Posterior vena cava (tissue), 2 donors: ENCODE measurements at regions not wholly inside any gene's neighbourhood (a gene's known extent, or its start where the extent isn't known, plus 50 kb on each side); places are given as distances from the start of the nearest gene placed in this dataset.
"Not testable (repeated sequence)": the region's sequence is repeated elsewhere in the genome, so short reads cannot be mapped to it uniquely, and the experiment has no call there.

Source experiments
- DNase-seq: peaks from one replicate; pipeline ENCODE4 v3.0.0-alpha.2; 2020; ENCODE audit warnings: low spot score
- intact Hi-C, 2 donors: fragments of 100-400 bp; cut with DNase I; formaldehyde crosslinking; loops; one replicate each; pipeline versions ENCODE4 v1.14.1 to v1.14.2; 2022 to 2023
- donor health status: DM: yes; HTN: yes; CAD: no.
- donor health status: DM: yes; HTN: yes; CAD: no.

DNA sequence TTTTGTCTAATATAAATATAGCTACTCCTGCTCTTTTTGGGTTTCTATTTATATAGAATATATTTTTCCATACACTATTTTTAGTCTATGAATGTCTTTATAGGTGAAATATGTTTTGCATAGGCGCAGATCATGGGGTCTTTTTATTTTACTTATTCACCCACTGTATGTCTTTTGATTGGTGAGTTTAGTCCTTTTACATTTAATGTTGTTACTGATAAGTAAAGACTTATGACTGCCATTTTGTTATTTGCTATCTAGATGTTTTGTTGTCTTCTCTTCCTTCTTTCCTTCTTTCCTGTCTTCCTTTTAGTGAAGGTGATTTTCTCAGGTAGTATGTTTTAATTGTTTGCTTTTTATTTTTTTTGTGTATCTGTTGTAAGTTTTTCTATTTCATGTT lies 276.8 kb upstream of the CNTNAP2 start:
- intact Hi-C loops = no loop called here
- DNase-seq = no peak

DNA sequence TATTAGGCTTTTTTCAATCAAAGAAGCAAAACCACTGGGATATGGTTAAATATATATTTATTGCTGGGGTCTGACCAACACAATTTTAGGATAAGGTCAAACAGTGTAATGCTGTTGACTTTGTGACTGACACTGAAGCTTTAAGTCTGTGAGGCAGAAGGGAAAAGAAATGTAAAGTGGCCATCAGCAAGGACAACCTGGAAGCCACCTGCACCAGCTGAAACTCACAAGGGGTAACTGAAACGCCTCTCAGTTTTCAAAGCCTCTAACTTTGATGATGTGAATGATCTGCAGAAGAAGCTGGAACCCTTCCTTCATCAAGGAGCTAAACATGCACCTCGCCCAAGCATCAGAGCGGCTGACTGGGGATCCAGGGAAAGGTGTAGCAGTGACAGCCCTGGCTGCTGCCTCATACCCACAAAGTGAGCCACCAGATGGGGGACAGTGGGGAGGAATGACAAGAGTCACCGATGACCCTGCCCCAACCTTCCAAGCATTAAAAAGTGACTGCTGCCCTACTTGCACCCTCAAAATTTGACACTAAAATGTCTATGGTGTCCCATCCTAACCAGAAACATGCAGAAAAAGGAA lies 284.9 kb upstream of the CNTNAP2 start:
- intact Hi-C loops = no loop called here
- no peak for DNase-seq

DNA sequence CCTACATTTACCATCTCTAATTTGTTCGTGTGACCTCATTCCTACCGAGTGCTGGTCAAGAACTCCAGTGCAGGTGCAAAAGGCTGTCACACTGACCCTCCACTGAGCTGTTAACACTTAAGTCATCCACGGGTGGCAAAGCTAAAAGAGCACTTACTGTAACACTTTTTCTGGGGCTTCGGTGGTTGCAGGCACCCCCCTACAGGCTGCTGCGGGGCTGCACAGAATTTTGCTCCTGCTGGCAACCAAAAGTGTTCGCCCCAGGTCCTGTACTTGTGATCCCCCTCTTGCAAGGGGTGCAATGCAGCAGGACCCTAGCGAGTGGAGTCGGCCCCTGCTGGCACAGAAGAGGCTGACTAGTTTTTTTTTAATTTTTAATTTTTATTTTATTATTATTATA lies 298.9 kb upstream of the CNTNAP2 start:
- no peak for DNase-seq
- intact Hi-C loops = no loop called here

DNA sequence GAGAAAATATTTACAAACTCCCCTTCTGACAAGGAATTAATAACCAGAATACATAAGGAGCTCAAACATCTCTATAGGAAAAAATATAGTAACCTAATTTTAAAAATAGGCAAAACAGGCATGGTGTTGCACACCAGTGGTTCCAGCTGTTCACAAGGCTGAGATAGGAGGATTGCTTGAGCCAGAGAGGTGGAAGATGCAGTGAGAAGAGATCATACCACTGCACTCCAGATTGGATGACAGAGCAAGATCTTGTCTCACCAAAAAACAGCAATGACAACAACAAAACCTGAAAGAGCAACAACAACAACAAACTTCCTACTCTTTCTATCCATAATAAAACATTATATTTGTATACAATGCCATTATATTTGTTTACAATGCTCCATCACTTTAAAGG lies 304.4 kb upstream of the CNTNAP2 start:
- DNase-seq = no peak
- intact Hi-C loops = loop anchor here in 1 of 2 donors (5.0 kb wide), 1 partner anchor 1725 kb away; the partner anchor contains the start of gene OR2A12

- intact Hi-C loops, DNase-seq: not testable (repeated sequence)
Observed at GRCh38 chr7:145805496-145805895, 311.1 kb upstream of the CNTNAP2 start.

GRCh38 chr7:145797507-145797906 lies 319.1 kb upstream of the CNTNAP2 start:
- intact Hi-C loops = no loop called here
- no peak for DNase-seq

DNA sequence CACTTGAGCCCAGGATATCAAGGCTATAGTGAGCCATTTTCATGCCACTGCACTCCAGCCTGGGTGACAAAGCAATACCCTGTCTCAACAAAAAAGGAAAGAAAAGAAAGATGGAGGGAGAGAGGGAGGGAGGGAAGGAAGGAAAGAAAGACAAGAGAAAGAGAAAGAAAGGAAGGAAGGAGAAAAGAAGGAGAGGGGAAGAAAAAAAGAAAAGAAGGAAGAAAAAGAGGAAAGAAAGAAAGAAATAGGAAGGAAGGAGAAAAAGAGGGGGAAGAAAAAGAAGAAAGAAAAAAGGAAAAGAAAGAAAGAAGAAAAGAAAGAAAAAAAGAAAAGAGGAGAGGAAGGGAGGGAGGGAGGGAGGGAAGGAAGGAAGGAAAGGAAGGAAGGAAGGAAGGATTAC lies 321.5 kb upstream of the CNTNAP2 start:
- DNase-seq = no peak
- intact Hi-C loops = no loop called here

- no peak for DNase-seq
- intact Hi-C loops = no loop called here
Observed at GRCh38 chr7:145784809-145785780, 331.5 kb upstream of the CNTNAP2 start.

DNA sequence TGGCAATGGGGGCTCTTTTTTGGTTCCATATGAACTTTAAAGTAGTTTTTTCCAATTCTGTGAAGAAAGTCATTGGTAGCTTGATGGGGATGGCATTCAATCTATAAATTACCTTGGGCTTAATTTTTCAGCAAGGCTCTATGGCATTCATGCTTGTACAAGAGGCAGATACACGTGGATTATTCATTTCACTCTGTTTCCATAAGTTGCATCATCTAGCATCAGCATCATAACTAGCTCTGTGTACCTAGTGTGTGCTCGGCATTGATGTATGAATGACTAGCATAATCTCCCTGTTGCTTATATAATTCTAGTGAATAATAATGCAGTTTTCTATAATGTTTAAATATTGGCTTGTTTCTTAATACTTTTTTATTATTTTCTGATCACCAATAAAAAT lies 335.2 kb upstream of the CNTNAP2 start:
- DNase-seq, intact Hi-C loops: not testable (repeated sequence)

DNA sequence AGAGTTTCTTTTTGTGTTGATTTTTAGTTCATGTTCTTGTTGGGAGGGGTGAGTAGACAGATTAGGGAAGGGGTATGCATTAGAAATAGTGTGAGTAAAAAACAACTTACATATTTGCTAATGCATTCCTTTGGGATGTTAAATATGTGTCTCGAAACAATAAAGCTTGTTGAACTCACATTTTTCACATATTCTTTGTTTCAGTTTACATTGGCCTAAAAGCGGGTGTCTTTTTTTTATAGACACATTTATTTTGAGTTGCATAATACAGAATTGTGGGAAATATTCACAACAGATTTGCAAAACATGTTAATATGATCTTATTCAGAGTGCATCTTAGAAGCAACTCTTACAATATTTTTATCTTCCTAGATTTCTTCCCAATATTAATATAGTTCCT lies 337.5 kb upstream of the CNTNAP2 start:
- intact Hi-C loops = no loop called here
- no peak for DNase-seq

DNA sequence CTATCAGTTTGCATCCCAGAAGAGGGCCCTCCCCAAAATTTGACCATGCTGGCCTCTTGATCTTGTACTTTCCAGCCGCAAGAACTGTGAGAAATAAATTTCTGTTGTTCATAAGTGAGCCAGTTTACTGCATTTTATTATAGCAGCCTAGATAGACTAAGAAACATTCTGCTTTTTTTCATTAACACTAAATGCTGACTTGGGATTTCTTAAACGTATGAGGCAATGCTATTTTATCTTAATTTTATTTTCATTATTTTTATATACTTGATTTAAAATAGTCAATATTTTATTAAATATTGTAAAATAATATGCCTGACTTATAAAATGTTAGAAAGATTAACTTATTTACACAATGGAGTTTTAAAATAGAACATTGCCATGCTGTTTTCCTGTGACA lies 341.8 kb upstream of the CNTNAP2 start:
- no peak for DNase-seq
- intact Hi-C loops = no loop called here

DNA sequence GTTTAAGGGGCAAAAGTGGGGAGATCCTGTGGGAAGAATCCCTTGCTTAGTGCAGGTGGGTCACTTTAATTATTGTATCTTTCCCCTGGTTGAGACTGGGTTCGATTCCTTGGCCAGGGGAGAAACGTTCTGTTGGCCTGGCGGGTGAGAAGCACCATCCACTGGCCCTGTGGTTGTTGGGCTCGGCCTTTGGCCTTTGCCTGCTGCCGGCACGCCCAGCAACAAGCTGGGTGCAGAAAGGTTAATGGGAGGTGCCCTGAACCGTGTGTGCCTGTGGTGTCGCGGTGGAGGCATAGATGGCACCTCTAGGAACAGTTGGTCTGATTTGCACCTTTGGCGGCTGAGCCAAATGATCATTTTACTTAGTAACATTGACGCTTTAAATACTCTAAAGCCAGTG lies 363.6 kb upstream of the CNTNAP2 start:
- no peak for DNase-seq
- intact Hi-C loops = no loop called here

DNA sequence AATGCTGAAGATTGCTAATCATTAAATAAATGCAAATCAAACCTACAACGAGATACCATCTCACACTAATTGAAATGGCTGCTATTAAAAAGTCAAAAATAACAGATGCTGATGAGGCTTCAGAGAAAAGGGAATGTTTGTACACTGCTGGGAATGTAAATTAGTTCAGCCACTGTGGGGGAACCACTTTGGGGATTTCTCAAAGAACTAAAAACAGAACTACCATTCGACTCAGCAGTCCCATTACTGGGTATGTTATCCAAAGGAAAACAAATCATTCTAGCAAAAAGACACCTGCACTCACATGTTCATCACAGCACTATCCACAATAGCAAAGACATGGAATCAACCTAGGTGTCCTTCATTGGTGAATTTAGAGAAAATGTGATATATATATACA lies 379.0 kb upstream of the CNTNAP2 start:
- intact Hi-C loops = no loop called here
- no peak for DNase-seq

DNA sequence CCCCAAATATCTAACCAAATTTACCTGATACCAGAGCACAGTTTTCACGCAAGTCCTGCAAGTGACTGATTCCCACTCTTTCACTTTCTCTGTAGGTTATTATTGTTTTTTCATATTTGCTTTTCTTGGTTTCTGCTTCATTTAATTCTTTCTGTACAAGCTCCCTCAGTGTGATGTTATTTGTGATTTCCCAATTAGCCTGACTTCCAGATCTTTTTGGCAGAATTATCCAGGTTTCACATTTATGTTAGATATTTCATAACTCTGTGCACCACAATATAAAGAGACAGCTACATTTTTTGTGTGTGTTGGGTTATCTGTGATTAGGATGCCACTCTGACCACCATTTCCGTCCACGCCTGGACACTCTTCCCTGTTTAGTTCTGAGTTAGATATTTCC lies 381.5 kb upstream of the CNTNAP2 start:
- no peak for DNase-seq

GRCh38 chr7:145732521-145732920 lies 384.1 kb upstream of the CNTNAP2 start:
- intact Hi-C loops = no loop called here

More for the DNA sequence above, 381.5 kb upstream of the CNTNAP2 start:
- intact Hi-C loops = no loop called here

GRCh38 chr7:145729691-145730090 lies 386.9 kb upstream of the CNTNAP2 start:
- intact Hi-C loops = no loop called here
- no peak for DNase-seq

More at GRCh38 chr7:145732521-145732920, 384.1 kb upstream of the CNTNAP2 start:
- DNase-seq = no peak

- intact Hi-C loops = no loop called here
- no peak for DNase-seq
Observed at GRCh38 chr7:145718129-145718528, 398.5 kb upstream of the CNTNAP2 start.

GRCh38 chr7:145700488-145700887 lies 416.1 kb upstream of the CNTNAP2 start:
- intact Hi-C loops = no loop called here
- DNase-seq = no peak

- intact Hi-C loops = no loop called here
- no peak for DNase-seq
Observed at GRCh38 chr7:145698526-145699262, 417.9 kb upstream of the CNTNAP2 start.
